Mesothelial cell of epicardium (in vitro differentiated cells): ENCODE measurements at regions not wholly inside any gene's neighbourhood (a gene's known extent, or its start where the extent isn't known, plus 50 kb on each side); places are given as distances from the start of the nearest gene placed in this dataset.
"Not testable (repeated sequence)": the region's sequence is repeated elsewhere in the genome, so short reads cannot be mapped to it uniquely, and the experiment has no call there.

Experiments
- DNase-seq, 2 experiments: peaks; one replicate each; pipeline ENCODE4 v3.0.0; 2021; ENCODE audit warnings: low spot score in 2 of 2; ENCODE audit not compliant: unreplicated experiment in 2 of 2
- H3K27ac Mint-ChIP-seq: 2 replicates; pipeline ENCODE4 v1.8.0; 2021; ENCODE audit warnings: mixed read lengths
- H3K27me3 Mint-ChIP-seq: 2 replicates; pipeline ENCODE4 v1.8.0; 2021; ENCODE audit warnings: low read depth, mixed read lengths
- H3K36me3 Mint-ChIP-seq: 2 replicates; pipeline ENCODE4 v1.8.0; 2021; ENCODE audit warnings: mixed read lengths
- H3K4me1 Mint-ChIP-seq: 2 replicates; pipeline ENCODE4 v1.8.0; 2021; ENCODE audit warnings: mixed read lengths
- H3K4me3 Mint-ChIP-seq: 2 replicates; pipeline ENCODE4 v1.8.0; 2021; ENCODE audit warnings: mild to moderate bottlenecking, moderate library complexity, mixed read lengths
- H3K9me3 Mint-ChIP-seq: 2 replicates; pipeline ENCODE4 v1.8.0; 2021; ENCODE audit warnings: mixed read lengths
- CTCF ChIP-seq: fragments of 200-600 bp; sonication (generic); IDR thresholded peaks from one replicate; pipeline ENCODE4 v1.5.0; 2021; ENCODE audit warnings: antibody characterized with exemption; ENCODE audit not compliant: unreplicated experiment

GRCh38 chr10:78236416-78237015, 202.9 kb downstream of the RPS24 start:
- H3K27ac Mint-ChIP-seq, result no peak overlapping the region

GRCh38 chr10:78237951-78238350, 204.3 kb downstream of the RPS24 start:
- H3K4me3 Mint-ChIP-seq, H3K27ac Mint-ChIP-seq, DNase-seq, H3K27me3 Mint-ChIP-seq, H3K4me1 Mint-ChIP-seq: not testable (repeated sequence)
- Mint-ChIP-seq H3K9me3 (peaks cover 22% of the 10 kb centered on the region), H3K36me3 (peaks cover 10% of the 10 kb centered on the region)

More at GRCh38 chr10:78236416-78237015, 202.9 kb downstream of the RPS24 start:
- H3K4me3 Mint-ChIP-seq, result no peak overlapping the region
- no peak for TF ChIP-seq CTCF
- H3K27me3 Mint-ChIP-seq, result no peaks in the 10 kb centered on the region
- no peak for DNase-seq
- H3K36me3 Mint-ChIP-seq, result peaks cover 5% of the 10 kb centered on the region
- H3K4me1 Mint-ChIP-seq, result no peaks in the 10 kb centered on the region
- peaks cover 15% of the 10 kb centered on the region for H3K9me3 Mint-ChIP-seq

GRCh38 chr10:78247266-78247665, 213.6 kb downstream of the RPS24 start:
- no peak for TF ChIP-seq CTCF
- Mint-ChIP-seq H3K9me3 (peaks cover 24% of the 10 kb centered on the region), H3K27ac (no peak overlapping the region), H3K4me3 (no peak overlapping the region), H3K4me1 (no peaks in the 10 kb centered on the region), H3K27me3 (no peaks in the 10 kb centered on the region), H3K36me3 (peaks cover 9% of the 10 kb centered on the region)
- DNase-seq, result no peak

DNA sequence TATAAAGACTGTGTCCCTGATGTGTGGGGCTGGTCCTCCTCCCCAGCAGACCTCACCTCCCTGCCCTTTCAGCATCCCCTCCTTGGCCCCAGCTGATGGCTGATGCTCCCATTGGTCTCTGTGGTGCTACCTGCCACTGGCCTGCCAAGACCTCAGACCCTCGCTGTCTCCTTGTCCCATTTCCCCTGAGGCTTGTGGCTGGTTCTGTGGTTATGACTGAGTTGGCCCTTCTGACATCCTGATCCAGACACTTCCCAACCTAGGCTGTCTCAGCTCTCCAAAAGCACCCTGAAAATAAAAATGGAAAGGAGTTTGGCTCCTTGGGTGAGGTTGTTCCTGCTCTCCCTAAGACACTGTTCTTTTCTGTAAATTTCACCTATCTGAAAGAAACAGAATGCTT, 214.2 kb downstream of the RPS24 start:
- Mint-ChIP-seq H3K36me3 (peaks cover 6% of the 10 kb centered on the region), H3K4me1 (no peaks in the 10 kb centered on the region), H3K9me3 (peaks cover 21% of the 10 kb centered on the region), H3K27me3 (no peaks in the 10 kb centered on the region), H3K27ac (no peak overlapping the region), H3K4me3 (no peak overlapping the region)
- no peak for DNase-seq
- TF ChIP-seq CTCF, result no peak

DNA sequence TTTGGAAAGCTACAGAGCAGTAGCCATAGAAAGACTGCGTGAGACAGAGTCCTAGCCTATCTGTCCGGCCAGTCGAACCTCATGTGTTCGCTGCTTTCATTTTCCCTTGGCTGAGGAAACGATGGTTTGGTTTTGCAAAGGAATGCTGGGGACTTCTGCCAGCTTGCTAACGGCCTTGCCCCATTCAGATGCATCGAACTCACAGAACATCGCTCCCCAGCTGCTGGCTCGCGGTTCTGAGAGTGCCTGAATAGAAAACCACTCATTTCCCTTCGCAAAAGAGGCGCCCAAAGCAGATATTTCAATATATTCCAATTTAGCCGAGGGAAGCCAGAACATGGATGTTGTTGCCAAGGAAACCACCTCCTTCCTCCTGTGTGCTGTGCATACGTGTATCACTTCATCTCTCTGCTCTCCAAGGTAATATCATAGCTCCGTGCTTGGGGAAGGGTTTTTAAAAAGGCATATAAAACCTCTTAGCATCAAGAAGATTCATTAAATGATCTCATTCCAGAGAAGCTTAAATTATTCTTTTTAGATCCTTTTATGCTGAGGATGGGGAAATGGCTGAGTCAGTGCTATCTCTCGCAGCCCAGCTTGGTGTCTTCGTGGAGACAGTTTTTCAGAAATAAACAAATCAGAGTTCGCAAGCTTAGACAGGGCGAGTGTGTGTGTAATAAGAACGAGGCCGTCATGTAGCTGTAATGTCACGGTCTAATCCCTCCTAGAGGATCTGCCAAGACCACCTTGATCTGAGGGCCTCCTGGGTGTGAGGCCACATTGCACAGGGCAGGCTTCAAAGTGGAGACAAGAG, 215.2 kb downstream of the RPS24 start:
- H3K4me1 Mint-ChIP-seq, result no peaks in the 10 kb centered on the region
- no peak for TF ChIP-seq CTCF
- H3K4me3 Mint-ChIP-seq, result no peak overlapping the region
- no peak overlapping the region for H3K27ac Mint-ChIP-seq
- peaks cover 12% of the 10 kb centered on the region for H3K9me3 Mint-ChIP-seq
- no peaks in the 10 kb centered on the region for H3K27me3 Mint-ChIP-seq
- DNase-seq, result no peak
- peaks cover 3% of the 10 kb centered on the region for H3K36me3 Mint-ChIP-seq

- no peak overlapping the region for H3K4me3 Mint-ChIP-seq
- no peaks in the 10 kb centered on the region for H3K27me3 Mint-ChIP-seq
- H3K36me3 Mint-ChIP-seq, result peaks cover 3% of the 10 kb centered on the region
- DNase-seq, result no peak
- no peak for TF ChIP-seq CTCF
- peaks cover 9% of the 10 kb centered on the region for H3K9me3 Mint-ChIP-seq
- peak overlapping the region; percentile 43 for H3K27ac Mint-ChIP-seq
- H3K4me1 Mint-ChIP-seq, result no peaks in the 10 kb centered on the region
Observed at GRCh38 chr10:78249690-78250089, 216.0 kb downstream of the RPS24 start.
